PC-9 (cell line): ENCODE measurements at regions not wholly inside any gene's neighbourhood (a gene's known extent, or its start where the extent isn't known, plus 50 kb on each side); places are given as distances from the start of the nearest gene placed in this dataset.

Experiments
- BruUV-seq: library from RNA; stranded (reverse); fragments of 400-500 nt; replicated peaks from 2 replicates; lab custom pipeline; 2021; lab: Mats Ljungman, UMichigan
- CTCF ChIA-PET: fragments of 300-600 bp; sonication (Branson Sonifier 250); formaldehyde crosslinking; loops from one replicate; lab custom pipeline; 2022; ENCODE audit warnings: antibody characterized with exemption; lab: Charles Lee
- POLR2A ChIA-PET: fragments of 300-600 bp; sonication (Branson Sonifier 250); formaldehyde crosslinking; loops from one replicate; lab custom pipeline; 2022; ENCODE audit warnings: antibody characterized with exemption; ENCODE audit not compliant: unreplicated experiment; lab: Charles Lee
- DNase-seq, 2 experiments: peaks; one replicate each; pipeline versions ENCODE4 v3.0.0 to v3.0.0-alpha.2; 2015 to 2022; ENCODE audit warnings: mixed read lengths in 1 of 2
- H2AFZ ChIP-seq: fragments of 200-600 bp; sonication (generic); 2 replicates; pipeline ENCODE4 v1.8.1; 2017; ENCODE audit warnings: antibody characterized with exemption
- H3F3A ChIP-seq: fragments of 200-600 bp; sonication (generic); 2 replicates; pipeline ENCODE4 v1.8.1; 2017; ENCODE audit warnings: antibody characterized with exemption, mild to moderate bottlenecking, low read depth; ENCODE audit not compliant: insufficient read depth
- H3K27ac ChIP-seq: fragments of 200-600 bp; sonication (generic); 2 replicates; pipeline ENCODE4 v1.6.1; 2016; ENCODE audit warnings: mixed run types
- H3K27me3 ChIP-seq: fragments of 200-600 bp; sonication (generic); 2 replicates; pipeline ENCODE4 v1.6.1; 2016; ENCODE audit warnings: low read depth, mixed run types; ENCODE audit not compliant: insufficient read depth
- H3K36me3 ChIP-seq: fragments of 200-600 bp; sonication (generic); 2 replicates; pipeline ENCODE4 v1.6.1; 2016; ENCODE audit warnings: low read depth, mixed run types
- H3K4me1 ChIP-seq: fragments of 200-600 bp; sonication (generic); replicated peaks from 2 replicates; pipeline ENCODE4 v1.6.1; 2016; ENCODE audit warnings: mixed run types; ENCODE audit not compliant: insufficient read depth
- H3K4me2 ChIP-seq: fragments of 200-600 bp; sonication (generic); 2 replicates; pipeline ENCODE4 v1.6.1; 2017; ENCODE audit warnings: mixed run types
- H3K4me3 ChIP-seq: fragments of 200-600 bp; sonication (generic); 2 replicates; pipeline ENCODE4 v1.6.1; 2016; ENCODE audit warnings: mixed run types
- H3K79me2 ChIP-seq: fragments of 200-600 bp; sonication (generic); 2 replicates; pipeline ENCODE4 v1.6.1; 2017; ENCODE audit warnings: low read depth, mixed run types
- H3K9me2 ChIP-seq: fragments of 200-600 bp; sonication (generic); 2 replicates; pipeline ENCODE4 v1.8.1; 2017; ENCODE audit warnings: mild to moderate bottlenecking; ENCODE audit not compliant: insufficient read depth
- H3K9me3 ChIP-seq: fragments of 200-600 bp; sonication (generic); 2 replicates; pipeline ENCODE4 v1.8.1; 2016; ENCODE audit warnings: low read depth; ENCODE audit not compliant: insufficient read depth
- H4K20me1 ChIP-seq: fragments of 200-600 bp; sonication (generic); 2 replicates; pipeline ENCODE4 v1.8.1; 2017; ENCODE audit not compliant: insufficient read depth
- EZH2 ChIP-seq: fragments of 200-600 bp; sonication (generic); IDR thresholded peaks from 2 replicates; pipeline ENCODE4 v1.8.0; 2017; ENCODE audit warnings: antibody characterized with exemption, low read depth
- intact Hi-C: fragments of 100-400 bp; cut with micrococcal nuclease; formaldehyde crosslinking; loops from one replicate; pipeline ENCODE4 v1.10.0; 2022; ENCODE audit not compliant: unreplicated experiment
- TF ChIP-seq, protein P1 (sequence below): fragments of 200-600 bp; sonication (generic); conservative IDR thresholded peaks from 2 replicates; pipeline ENCODE4 v1.6.1; 2017; ENCODE audit warnings: mixed run types, antibody characterized with exemption, mild to moderate bottlenecking, moderate library complexity

DNA sequence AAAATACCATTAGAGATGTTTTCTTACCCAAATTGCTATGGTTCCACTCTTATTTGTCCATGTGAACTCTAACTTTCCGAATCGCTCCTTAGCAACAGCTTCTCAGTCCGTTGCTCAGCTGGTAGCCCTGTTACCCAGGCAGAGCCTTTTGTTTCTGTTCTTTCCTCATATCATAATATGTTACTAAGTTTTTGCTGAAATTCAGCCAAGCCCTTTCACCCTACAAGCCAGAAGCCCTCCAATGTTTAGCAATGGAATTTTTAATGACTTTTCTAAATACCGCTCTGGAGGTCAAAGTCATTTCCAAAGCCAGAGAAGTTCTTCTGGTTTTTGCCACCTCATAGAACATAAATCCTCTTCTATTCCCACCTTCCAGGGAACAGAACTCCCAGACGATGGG lies 1029.5 kb downstream of the C4orf33 start:
- Histone ChIP-seq H3F3A (no peaks in the 10 kb centered on the region), H2AFZ (no peak overlapping the region), H3K27me3 (no peaks in the 10 kb centered on the region), H3K4me3 (no peak overlapping the region), H3K79me2 (no peaks in the 10 kb centered on the region), H3K4me2 (no peak overlapping the region), H4K20me1 (no peaks in the 10 kb centered on the region), H3K27ac (no peak overlapping the region), H3K4me1 (no peaks in the 10 kb centered on the region), H3K9me2 (no peaks in the 10 kb centered on the region), H3K9me3 (no peaks in the 10 kb centered on the region), H3K36me3 (no peaks in the 10 kb centered on the region)
- TF ChIP-seq EZH2 = no peak
- TF ChIP-seq, protein P1, sequence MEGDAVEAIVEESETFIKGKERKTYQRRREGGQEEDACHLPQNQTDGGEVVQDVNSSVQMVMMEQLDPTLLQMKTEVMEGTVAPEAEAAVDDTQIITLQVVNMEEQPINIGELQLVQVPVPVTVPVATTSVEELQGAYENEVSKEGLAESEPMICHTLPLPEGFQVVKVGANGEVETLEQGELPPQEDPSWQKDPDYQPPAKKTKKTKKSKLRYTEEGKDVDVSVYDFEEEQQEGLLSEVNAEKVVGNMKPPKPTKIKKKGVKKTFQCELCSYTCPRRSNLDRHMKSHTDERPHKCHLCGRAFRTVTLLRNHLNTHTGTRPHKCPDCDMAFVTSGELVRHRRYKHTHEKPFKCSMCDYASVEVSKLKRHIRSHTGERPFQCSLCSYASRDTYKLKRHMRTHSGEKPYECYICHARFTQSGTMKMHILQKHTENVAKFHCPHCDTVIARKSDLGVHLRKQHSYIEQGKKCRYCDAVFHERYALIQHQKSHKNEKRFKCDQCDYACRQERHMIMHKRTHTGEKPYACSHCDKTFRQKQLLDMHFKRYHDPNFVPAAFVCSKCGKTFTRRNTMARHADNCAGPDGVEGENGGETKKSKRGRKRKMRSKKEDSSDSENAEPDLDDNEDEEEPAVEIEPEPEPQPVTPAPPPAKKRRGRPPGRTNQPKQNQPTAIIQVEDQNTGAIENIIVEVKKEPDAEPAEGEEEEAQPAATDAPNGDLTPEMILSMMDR = no peak
- BruUV-seq = no TSS peak
- no peak for DNase-seq
- ChIA-PET POLR2A (no interaction called here), CTCF (interaction anchor here (0.7 kb wide), 1 partner anchor 1000 kb away, joined by 6 read pairs; no protein-coding TSS in a partner anchor)
- intact Hi-C loops = no loop called here

- no peak overlapping the region for H2AFZ ChIP-seq
- H3K27me3 ChIP-seq = no peaks in the 10 kb centered on the region
- no peak for TF ChIP-seq EZH2
- TF ChIP-seq, protein P1 = no peak
Observed at GRCh38 chr4:130127297-130127696, 1031.3 kb downstream of the C4orf33 start.

GRCh38 chr4:130131536-130131935 lies 1035.6 kb downstream of the C4orf33 start:
- no peak overlapping the region for H3K27ac ChIP-seq
- H3K27me3 ChIP-seq = no peaks in the 10 kb centered on the region
- no peak overlapping the region for H3K4me3 ChIP-seq
- H3K4me2 ChIP-seq = no peak overlapping the region
- no peaks in the 10 kb centered on the region for H4K20me1 ChIP-seq
- no TSS peak for BruUV-seq
- H3K79me2 ChIP-seq = no peaks in the 10 kb centered on the region
- intact Hi-C loops = no loop called here
- TF ChIP-seq, protein P1 = no peak
- no peak for TF ChIP-seq EZH2
- H2AFZ ChIP-seq = no peak overlapping the region
- CTCF ChIA-PET = no interaction called here
- H3K36me3 ChIP-seq = no peaks in the 10 kb centered on the region
- H3F3A ChIP-seq = no peaks in the 10 kb centered on the region
- no peaks in the 10 kb centered on the region for H3K4me1 ChIP-seq
- no peaks in the 10 kb centered on the region for H3K9me2 ChIP-seq
- no peaks in the 10 kb centered on the region for H3K9me3 ChIP-seq
- DNase-seq = no peak
- POLR2A ChIA-PET = no interaction called here

More at GRCh38 chr4:130127297-130127696, 1031.3 kb downstream of the C4orf33 start:
- intact Hi-C loops = no loop called here
- DNase-seq = no peak
- no peaks in the 10 kb centered on the region for H3K4me1 ChIP-seq
- no peaks in the 10 kb centered on the region for H4K20me1 ChIP-seq
- H3K36me3 ChIP-seq = no peaks in the 10 kb centered on the region
- ChIA-PET POLR2A (no interaction called here), CTCF (no interaction called here)
- H3K4me2 ChIP-seq = no peak overlapping the region
- H3K9me3 ChIP-seq = no peaks in the 10 kb centered on the region
- no peaks in the 10 kb centered on the region for H3K79me2 ChIP-seq
- H3K4me3 ChIP-seq = no peak overlapping the region
- no peak overlapping the region for H3K27ac ChIP-seq
- H3K9me2 ChIP-seq = no peaks in the 10 kb centered on the region
- no TSS peak for BruUV-seq
- H3F3A ChIP-seq = no peaks in the 10 kb centered on the region
